GM18519 (cell line): ENCODE measurements at regions not wholly inside any gene's neighbourhood (a gene's known extent, or its start where the extent isn't known, plus 50 kb on each side); places are given as distances from the start of the nearest gene placed in this dataset.
"Not testable (repeated sequence)": the region's sequence is repeated elsewhere in the genome, so short reads cannot be mapped to it uniquely, and the experiment has no call there.

Experiments
- ATAC-seq: cut with Tn5 transposase; IDR thresholded peaks from one replicate; pipeline ENCODE4 v1.9.1; 2021; ENCODE audit warnings: mild to moderate bottlenecking, moderate library complexity; ENCODE audit not compliant: unreplicated experiment, low FRiP score

DNA sequence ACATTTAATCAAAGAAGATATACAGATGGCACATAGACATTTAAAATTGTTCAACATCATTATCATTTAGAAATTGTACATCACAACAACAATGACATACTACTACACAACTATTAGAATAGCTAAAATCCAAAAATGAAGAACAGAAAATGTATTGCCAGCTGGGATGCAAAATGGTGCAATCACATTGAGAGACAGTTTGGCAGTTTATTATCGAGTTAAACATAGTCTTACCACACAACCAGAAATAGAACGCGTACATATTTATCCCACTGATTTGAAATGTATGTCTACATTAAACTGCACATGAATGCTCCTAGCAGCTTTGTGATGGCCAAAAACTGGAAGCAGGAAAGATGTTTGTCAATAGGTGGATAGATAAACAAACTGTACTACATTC is 791.5 kb upstream of the MGAT4C start:
- ATAC-seq: no peak

DNA sequence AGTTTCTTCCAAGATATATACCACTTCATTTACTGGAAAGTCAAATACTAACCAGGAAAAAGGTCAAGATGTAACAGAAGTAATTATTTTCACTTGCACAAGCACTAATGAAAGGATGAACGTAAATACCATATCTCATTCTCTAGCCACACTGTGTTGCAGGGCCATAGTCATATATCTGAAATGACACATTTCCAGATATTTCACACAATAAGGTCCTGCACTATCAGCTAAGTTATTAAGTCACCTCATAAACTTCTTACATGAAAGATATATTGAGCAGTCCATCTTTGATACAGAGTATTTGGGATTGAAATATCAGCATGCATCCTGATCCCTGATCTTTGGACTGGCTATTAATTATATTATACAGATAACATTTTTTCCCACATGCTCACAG is 783.3 kb upstream of the MGAT4C start:
- ATAC-seq: no peak

DNA sequence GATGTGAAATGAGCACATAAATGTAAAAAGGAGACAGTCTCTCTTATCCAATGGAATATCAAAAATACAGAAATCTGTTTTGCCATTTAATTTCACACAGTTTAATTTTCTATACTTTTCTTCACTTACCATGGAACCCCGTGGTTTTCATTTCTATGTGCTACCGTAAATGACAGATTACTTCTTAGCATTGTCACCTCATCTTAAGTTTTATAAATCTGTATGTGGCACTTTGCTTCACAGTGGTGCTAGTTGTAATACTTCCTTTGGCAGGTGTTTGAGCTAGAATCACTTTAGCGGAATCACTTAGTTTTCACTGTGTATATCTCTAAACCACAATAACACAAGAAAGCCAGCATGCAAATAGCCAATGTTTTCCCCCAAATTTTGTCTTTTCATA is 781.9 kb upstream of the MGAT4C start:
- no peak for ATAC-seq

DNA sequence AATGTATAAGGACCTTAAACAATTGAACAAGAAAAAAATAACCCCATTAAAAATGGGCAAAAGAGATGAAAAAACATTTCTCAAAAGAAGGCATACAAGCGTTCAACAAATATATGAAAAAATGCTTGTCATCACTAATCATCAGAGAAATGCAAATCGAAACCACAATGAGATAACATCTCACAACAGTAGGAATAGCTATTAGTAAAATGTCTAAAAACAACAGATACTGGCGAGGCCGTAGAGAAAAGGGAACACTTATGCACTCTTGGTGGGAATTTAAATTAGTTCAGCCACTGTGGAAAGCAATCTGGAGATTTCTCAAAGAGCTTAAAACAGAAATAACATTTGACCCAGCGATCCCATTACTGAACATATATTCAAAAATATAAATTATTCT is 769.8 kb upstream of the MGAT4C start:
- no peak for ATAC-seq

DNA sequence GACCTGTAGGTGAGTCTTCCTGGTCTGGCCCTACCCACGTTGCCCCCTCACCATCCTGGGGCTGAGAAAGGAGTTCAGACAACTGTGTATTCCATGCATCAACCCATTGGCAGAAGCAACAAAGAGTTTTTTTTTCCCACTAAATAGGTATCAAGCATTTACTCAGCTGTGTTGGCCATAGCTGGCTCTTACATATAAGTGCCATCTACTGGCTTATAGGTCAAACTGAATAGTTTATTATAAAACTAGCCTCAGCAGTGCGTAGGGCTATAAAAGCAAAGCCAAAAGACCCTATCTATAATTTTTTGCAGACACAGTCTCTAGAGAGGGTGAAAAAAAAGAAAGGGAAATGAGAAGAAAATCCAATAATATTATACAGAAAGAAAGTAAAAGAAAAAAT is 765.2 kb upstream of the MGAT4C start:
- no peak for ATAC-seq

DNA sequence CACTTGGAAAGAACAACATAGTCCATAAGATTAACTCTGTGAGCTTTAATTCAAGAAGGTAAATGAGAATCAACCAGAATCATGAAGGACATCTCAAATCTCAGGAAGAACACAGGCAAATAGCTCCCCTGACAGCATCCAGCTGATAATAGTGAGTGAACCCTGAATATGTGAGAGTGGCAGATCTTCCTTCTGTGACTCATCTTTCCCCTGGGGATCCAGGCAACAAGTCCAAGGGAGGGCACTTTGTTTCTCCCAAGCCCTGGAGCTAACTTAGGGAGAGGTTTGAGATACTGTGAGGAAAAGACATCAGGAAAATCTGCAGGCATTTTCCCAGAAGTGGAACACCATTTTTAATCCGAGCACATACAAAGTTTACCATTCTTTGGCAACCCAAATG is 763.9 kb upstream of the MGAT4C start:
- ATAC-seq: no peak

DNA sequence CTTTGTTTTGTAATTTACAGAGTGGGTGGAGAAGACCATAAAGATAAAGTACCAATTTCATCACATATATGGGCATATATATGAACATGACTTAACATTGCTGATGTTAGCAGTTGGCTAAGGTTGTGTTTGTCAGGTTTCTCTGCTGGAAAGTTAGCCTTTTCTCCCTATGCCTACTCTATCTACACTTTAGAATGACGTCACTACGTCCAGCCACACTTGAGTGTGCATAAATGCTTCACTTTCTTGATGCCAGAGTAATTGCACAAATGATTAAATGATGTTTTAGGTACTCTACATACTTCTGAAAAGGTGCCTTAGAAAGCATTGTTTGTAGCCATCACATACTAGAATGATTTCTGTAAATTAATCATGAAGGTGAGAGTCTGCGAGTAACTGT is 759.2 kb upstream of the MGAT4C start:
- ATAC-seq: no peak

DNA sequence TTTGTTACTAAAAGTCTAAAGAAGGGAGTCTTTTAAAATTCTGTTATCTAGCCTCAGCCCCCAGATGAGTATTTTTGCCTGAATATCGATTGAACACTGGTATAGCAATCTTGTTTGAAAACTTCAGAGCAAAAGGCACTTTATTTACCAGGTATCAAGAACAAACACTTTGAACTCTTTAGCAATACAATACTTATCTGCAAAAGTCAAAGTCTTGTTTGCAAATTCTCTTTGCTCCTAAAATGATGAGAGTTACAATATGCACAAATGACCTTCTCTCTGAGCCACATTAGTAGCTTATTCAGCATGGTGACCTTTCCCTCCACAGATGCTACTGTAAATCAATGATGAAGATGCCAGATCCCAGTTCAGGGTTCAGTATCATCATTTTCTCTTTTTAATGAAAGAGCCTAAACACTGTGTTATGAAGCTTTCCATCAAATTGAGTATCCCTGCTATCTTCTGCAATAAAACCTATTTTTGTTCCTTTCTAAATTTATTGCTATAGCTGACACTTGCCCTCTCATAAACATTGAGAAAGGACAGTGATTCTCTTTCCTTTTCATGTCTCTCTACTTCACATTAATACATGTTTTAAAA is 752.7 kb upstream of the MGAT4C start:
- ATAC-seq: no peak

DNA sequence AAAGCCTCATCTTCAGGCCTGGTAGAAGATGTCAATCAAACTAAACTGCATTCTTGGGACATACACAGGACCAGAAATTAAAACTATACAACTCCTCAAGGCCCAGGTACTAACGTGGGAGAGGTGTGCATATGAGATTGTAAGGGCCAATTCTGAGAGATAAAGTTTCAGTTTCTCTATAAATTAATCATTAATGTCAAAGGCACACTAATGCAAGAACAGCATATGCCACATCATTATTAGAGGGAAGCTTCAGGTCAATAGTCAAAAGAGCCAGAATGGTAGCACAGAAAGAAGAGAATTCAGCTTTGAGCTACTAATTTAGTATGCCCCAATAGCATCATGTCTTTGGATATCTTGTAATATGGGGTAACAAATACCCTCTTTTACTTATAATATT is 744.9 kb upstream of the MGAT4C start:
- ATAC-seq: no peak

DNA sequence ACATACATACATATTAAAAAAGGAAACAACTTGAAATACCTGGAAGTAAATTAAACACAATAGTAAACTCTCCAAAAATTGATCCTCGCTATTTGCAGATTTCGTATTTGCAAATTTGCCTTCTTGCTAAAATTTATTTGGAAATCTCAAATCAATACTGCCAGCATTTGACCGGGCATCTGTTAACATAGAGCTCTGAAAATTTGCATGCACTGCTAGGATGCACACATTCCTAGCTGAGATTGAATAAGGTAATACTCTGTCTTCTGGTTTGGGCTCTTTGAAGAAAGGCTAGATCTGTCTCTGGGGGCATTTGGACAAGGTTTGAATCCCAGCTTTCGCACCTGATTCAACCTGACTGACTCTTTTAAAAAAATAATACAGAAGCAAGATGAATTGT is 729.1 kb upstream of the MGAT4C start:
- no peak for ATAC-seq

DNA sequence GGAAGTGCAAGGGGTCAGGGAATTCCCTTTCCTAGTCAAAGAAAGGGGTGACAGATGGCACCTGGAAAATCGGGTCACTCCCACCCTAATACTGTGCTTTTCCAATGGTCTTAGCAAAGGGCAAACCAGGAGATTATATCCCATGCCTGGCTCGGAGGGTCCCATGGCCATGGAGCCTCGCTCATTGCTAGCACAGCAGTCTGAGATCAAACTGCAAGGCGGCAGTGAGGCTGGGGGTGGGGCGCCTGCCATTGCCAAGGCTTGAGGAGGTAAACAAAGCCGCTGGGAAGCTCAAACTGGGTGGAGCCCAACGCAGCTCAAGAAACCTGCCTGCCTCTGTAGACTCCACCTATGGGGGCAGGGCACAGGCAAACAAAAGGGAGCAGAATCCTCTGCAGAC is 714.4 kb upstream of the MGAT4C start:
- not testable (repeated sequence) for ATAC-seq

DNA sequence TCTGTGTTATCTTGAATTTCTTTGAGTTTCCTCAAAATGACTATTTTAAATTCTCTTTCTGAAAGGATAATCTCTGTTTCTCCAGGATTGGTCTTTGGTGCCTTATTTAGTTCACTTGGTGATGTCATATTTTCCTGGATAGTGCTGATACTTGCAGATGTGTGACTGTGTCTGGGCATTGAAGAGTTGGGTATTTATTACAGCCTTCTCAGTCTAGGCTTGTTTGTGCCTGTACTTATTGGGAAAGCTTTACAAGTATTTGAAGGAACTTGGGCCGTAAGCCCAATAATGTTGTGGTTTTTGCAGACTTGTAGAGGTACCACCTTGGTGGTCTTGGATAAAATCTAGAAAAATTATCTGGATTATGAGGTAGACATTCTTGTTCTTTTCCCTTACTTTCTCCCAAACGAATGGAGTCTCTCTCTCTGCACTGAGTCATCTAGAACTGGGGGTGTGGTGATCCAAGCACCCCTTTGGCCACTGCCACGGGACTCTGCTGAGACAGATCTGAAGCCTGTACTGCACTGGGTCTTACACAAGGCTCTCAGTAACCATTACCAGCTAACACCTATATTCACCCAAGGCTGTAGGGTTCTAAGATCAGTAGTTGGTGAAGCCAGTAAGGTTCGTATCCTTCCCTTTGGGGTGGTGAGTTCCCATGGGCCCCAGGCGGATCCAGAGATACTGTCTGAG is 703.7 kb upstream of the MGAT4C start:
- no peak for ATAC-seq

DNA sequence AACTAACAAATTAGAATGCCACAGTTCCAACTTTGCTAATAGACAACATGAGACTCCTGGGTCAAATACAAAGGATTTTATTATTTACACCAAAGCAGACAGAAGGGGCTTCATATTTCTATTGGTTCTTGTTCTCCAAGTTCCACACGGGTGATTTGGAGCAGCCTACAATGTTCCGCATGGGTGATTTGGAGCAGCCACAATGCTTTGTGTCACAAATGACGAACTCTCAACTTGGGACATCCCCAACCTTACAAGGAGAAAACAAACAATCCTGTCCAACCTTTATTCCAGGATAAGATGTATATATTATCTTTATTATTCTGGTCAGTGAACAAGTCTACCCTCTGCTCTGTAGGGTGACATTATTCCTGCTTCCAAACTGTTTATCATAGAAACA is 694.3 kb upstream of the MGAT4C start:
- ATAC-seq: no peak

DNA sequence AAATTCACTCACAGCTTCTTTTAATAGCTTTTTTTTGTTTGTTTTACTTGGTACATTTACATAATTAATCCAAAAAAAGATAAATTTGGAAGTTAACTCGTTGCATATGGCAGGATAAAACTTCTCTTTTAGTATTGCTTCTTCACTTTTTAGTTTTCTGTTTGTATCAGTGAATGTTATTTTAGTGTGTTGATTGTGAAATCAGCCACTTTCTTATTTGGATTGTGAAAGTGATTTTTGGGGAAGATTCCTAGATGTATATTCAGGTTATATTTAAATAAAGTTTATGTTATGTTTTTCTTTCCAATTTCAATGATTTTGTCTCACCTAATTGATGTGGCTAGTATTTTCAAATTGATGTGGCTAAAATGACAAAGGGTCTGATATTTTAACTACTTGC is 693.9 kb upstream of the MGAT4C start:
- no peak for ATAC-seq

DNA sequence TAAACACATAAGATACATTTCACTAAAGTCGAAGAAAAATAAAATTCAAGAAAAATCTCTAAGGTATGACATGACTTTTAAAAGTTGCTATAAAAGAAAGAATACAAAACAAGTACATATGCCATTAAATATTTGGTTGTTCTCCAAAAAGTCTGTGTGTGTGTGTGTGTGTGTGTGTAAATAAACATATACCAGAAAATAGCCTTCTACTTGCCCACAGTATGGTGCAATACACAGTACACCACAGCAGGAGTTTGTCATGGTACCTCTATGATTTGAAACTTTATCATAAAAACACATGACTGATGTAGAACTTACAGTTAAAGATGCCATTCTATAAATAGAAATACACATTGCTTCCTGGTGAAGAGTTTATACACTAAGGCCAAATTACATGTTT is 692.7 kb upstream of the MGAT4C start:
- ATAC-seq: no peak

DNA sequence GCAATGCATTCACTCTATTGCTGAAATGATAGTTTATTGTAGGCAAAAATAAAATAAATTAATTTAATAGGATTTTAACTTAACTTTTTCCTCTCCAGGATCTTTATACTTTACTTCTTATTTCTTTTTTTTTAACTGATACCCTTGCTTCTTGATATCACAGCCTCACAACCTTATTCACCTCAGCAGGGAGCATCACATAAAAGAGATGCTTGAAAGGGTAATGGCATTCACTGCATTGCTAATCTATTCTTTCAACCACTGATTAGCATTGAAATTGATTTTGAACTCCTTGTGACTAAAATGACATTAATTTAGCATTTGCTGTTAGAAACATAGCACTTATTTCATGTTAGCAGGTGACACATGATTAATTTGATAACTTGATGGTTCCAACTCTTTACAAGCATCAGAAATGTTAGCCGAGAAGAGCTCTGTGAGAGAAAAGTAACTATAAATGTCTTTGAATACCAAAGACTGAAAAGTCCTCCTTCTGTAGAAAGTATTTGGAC is 689.5 kb upstream of the MGAT4C start:
- no peak for ATAC-seq

DNA sequence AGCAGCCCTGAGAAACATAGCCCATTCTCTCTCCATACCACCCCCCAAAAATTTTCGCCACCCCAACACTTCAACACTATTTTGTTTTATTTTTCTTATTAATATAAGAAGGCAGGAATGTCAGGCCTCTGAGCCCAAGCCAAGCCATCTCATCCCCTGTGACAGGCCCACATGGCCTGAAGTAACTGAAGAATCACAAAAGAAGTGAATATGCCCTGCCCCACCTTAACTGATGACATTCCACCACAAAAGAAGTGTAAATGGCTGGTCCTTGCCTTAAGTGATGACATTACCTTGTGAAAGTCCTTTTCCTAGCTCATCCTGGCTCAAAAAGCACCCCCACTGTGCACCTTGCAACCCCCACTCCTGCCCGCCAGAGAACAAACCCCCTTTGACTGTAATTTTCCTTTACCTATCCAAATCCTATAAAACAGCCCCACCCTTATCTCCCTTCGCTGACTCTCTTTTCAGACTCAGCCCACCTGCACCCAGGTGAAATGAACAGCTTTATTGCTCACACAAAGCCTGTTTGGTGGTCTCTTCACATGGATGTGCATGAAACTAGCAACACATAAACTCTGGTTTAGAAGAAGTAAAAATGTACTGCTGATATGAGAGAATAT is 688.1 kb upstream of the MGAT4C start:
- not testable (repeated sequence) for ATAC-seq

DNA sequence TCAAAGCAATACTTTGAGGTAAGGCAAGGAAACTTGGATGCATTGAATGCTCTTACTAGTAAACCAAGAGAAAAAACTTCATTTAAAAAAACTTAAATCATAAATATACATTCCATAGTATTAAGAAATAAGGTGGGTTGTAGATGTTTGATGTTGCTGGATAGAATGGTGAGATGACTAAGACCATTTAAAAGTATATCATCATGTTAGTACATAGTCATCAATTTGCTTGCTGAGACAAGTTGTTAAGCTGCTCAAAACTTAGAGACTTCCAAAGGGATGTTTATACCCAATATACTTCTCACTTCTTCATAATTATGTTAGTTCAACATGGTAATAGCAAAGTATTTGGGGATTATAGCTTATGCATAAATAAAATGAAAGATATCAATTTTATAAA is 675.5 kb upstream of the MGAT4C start:
- ATAC-seq: no peak

DNA sequence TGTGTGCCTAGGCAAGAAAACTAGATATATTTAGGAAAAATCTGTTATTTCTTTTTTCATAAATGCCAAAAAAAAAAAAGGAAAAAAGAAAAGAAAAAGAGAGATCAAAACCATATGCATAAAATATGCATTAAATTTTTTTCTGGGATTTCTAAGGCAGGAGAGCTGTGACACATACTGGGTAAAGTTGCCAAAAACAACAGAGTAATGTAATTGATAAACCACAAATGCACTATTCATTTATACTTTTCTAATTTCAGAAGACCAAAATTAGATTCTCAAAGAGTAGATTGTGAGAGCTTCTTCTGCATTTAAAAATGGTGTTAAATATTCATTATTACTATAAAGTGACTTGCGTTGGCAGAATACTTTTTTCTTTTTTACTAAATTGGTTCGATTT is 673.8 kb upstream of the MGAT4C start:
- no peak for ATAC-seq

DNA sequence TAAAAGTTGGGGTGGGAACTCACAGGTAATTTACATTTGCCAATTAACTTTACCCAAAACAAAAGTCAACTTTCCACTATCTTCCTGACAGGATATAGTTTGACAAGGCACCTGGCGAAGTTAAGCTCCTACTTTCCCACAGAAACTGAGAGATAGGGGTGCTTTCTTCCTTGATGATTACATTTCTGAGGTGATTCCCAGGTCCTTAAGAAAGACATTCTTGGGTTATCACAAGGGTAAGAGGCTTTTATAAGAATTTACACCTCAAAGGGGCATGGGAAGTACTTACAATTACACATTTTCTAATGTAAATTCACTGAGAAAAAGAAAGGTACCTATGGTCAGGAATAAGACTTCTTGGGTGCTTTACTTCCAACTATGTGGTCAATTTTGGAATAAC is 660.9 kb upstream of the MGAT4C start:
- no peak for ATAC-seq

DNA sequence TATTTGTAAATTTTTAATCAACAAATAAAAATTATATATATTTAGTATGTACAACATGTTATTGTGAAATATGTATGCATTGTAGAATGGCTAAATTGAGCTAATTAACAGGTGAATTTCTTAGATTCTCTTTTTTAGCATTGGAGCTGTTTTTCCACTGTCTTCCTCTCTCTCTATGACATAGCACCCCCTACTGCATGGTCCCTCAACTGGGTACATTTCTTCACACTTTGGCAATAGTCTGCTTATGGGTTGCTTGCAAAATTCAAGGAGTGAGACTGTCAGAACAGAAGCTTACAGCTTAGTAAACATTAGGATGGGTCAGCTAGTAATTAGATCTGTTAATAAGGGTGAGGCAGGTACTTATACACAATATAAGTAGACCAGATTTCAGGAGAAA is 658.5 kb upstream of the MGAT4C start:
- ATAC-seq: no peak

DNA sequence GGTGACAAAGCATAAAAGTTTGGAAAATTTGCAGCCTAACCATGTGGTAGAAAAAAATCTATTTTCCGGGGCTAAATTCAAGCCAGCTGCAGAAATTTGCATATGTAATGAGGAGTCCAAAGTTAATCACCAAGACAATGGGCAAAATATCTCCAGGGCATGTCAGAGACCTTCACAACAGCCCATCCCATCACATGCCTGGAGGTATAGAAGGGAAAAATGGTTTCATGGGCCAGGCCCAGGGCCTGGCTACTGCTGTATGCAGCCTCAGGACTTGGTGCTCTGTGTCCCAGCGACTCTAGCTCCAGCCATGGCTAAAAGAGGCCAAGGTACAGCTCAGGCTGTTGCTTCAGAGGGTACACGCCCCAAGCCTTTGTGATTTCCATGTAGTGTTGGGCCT is 655.8 kb upstream of the MGAT4C start:
- no peak for ATAC-seq
